ENCODE measurements at regions not wholly inside any gene's neighbourhood (a gene's known extent, or its start where the extent isn't known, plus 50 kb on each side); places are given as distances from the start of the nearest gene placed in this dataset.

- no peak for TF ChIP-seq CTCF (IDR thresholded peaks at IDR 0.05; ENCODE audit: insufficient read depth, low read length, poor library complexity, severe bottlenecking)
- DNase-seq (ENCODE audit: low read depth), result no peak
- H3K4me3 ChIP-seq (ENCODE audit: low read depth, low read length), result no peak overlapping the region
Observed at GRCh38 chr20:11246251-11246775, 572.5 kb upstream of the JAG1 start.

GRCh38 chr20:11247046-11248010 is 573.5 kb upstream of the JAG1 start:
- H3K4me3 ChIP-seq (ENCODE audit: low read depth, low read length), result no peak overlapping the region
- H3K36me3 ChIP-seq (ENCODE audit: control insufficient read depth, insufficient read depth, low read length), result no peaks in the 10 kb centered on the region
- TF ChIP-seq CTCF (IDR thresholded peaks at IDR 0.05; ENCODE audit: insufficient read depth, low read length, poor library complexity, severe bottlenecking), result no peak
- no peak for DNase-seq (ENCODE audit: low read depth)
- H3K27me3 ChIP-seq (ENCODE audit: control insufficient read depth, insufficient read depth, low read length), result no peaks in the 10 kb centered on the region

More at GRCh38 chr20:11246251-11246775, 572.5 kb upstream of the JAG1 start:
- no peaks in the 10 kb centered on the region for H3K36me3 ChIP-seq (ENCODE audit: control insufficient read depth, insufficient read depth, low read length)
- H3K27me3 ChIP-seq (ENCODE audit: control insufficient read depth, insufficient read depth, low read length), result no peaks in the 10 kb centered on the region

- no peaks in the 10 kb centered on the region for H3K36me3 ChIP-seq (ENCODE audit: control insufficient read depth, insufficient read depth, low read length)
- TF ChIP-seq CTCF (IDR thresholded peaks at IDR 0.05; ENCODE audit: insufficient read depth, low read length, poor library complexity, severe bottlenecking), result no peak
- no peak for DNase-seq (ENCODE audit: low read depth)
- H3K27me3 ChIP-seq (ENCODE audit: control insufficient read depth, insufficient read depth, low read length), result no peaks in the 10 kb centered on the region
- H3K4me3 ChIP-seq (ENCODE audit: low read depth, low read length), result no peak overlapping the region
Observed at GRCh38 chr20:11248011-11248409, 574.2 kb upstream of the JAG1 start.

- Histone ChIP-seq H3K4me3 (ENCODE audit: low read depth, low read length) (no peak overlapping the region), H3K27me3 (ENCODE audit: control insufficient read depth, insufficient read depth, low read length) (no peaks in the 10 kb centered on the region), H3K36me3 (ENCODE audit: control insufficient read depth, insufficient read depth, low read length) (no peaks in the 10 kb centered on the region)
- no peak for TF ChIP-seq CTCF (IDR thresholded peaks at IDR 0.05; ENCODE audit: insufficient read depth, low read length, poor library complexity, severe bottlenecking)
- no peak for DNase-seq (ENCODE audit: low read depth)
Observed at GRCh38 chr20:11248687-11249638, 575.2 kb upstream of the JAG1 start.

- H3K27me3 ChIP-seq (ENCODE audit: control insufficient read depth, insufficient read depth, low read length), result no peaks in the 10 kb centered on the region
- no peak for DNase-seq (ENCODE audit: low read depth)
- no peak overlapping the region for H3K4me3 ChIP-seq (ENCODE audit: low read depth, low read length)
- H3K36me3 ChIP-seq (ENCODE audit: control insufficient read depth, insufficient read depth, low read length), result no peaks in the 10 kb centered on the region
- TF ChIP-seq CTCF (IDR thresholded peaks at IDR 0.05; ENCODE audit: insufficient read depth, low read length, poor library complexity, severe bottlenecking), result no peak
Observed at GRCh38 chr20:11249683-11250082, 575.9 kb upstream of the JAG1 start.
